ENCODE measurements at regions not wholly inside any gene's neighbourhood (a gene's known extent, or its start where the extent isn't known, plus 50 kb on each side); places are given as distances from the start of the nearest gene placed in this dataset.
"Not testable (repeated sequence)": the region's sequence is repeated elsewhere in the genome, so short reads cannot be mapped to it uniquely, and the experiment has no call there.

DNA sequence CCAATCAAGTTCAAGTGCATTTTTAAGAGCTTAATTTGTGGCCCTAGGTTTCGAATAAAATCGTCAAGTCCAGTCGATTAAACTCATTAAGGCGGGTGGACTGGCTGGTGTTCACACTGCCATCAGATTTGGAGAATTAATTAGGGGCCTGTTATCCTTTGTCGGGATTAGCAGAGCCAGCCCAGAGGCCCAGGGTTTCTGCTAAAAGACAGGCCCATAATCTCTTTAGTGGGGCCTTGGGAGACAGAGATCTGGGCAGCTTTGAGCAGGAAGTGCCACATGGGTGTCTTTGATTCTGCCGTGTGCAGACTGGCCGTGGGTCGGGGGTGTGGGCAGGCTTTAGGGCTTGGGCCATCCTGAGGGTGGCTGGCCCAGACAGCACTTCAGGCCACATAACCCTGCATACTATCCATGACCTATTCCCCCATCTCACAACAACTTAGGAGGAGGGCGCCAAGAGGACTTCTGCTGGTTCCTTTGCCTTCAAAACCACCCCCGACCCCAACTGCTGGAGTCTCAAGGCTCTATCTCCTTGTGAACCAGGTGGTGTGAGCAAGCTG, 94.7 kb downstream of the PLXNA1 start:
- no peak overlapping the region for H3K4me3 ChIP-seq (ENCODE audit: low read length)

DNA sequence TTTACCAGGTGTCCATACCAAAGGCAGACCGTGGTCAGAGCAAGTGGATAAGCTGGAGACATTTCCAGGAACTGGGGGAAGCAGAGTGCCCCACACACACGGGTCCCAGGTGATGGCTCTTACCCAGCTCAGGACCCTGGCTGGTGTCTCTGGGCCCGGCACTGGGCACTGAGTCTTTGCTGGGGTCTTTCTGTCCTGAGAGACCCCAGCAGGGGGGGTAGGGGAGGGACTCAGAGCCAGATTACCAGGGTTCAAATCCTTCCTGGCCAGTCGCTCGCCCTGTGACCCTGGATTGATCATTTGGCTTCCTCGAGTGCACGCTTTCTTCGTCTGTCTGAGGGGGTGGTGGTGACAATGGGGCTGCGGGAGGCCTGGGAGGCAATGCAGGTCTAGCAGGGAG, 95.7 kb downstream of the PLXNA1 start:
- no peak for DNase-seq
- Histone ChIP-seq H3K27ac (ENCODE audit: low read length) (no peak overlapping the region), H3K9me3 (replicated peaks; ENCODE audit: control insufficient read depth, low read depth, low read length) (no peaks in the 10 kb centered on the region), H3K4me1 (ENCODE audit: control insufficient read depth, insufficient read depth, low read length) (peaks cover 9% of the 10 kb centered on the region), H3K36me3 (ENCODE audit: control insufficient read depth, insufficient read depth, low read length) (no peaks in the 10 kb centered on the region), H3K27me3 (ENCODE audit: control insufficient read depth, insufficient read depth, low read length) (peaks cover 9% of the 10 kb centered on the region), H3K4me3 (ENCODE audit: low read length) (no peak overlapping the region)
- 89% methylated on average over 9 of the region's 9 CpGs for WGBS (ENCODE audit: insufficient coverage)

More for the DNA sequence above, 94.7 kb downstream of the PLXNA1 start:
- Histone ChIP-seq H3K27me3 (ENCODE audit: control insufficient read depth, insufficient read depth, low read length) (peaks cover 9% of the 10 kb centered on the region), H3K36me3 (ENCODE audit: control insufficient read depth, insufficient read depth, low read length) (no peaks in the 10 kb centered on the region), H3K4me1 (ENCODE audit: control insufficient read depth, insufficient read depth, low read length) (peaks cover 19% of the 10 kb centered on the region), H3K9me3 (replicated peaks; ENCODE audit: control insufficient read depth, low read depth, low read length) (no peaks in the 10 kb centered on the region), H3K27ac (ENCODE audit: low read length) (no peak overlapping the region)
- 88% methylated on average over 5 of the region's 10 CpGs for WGBS (ENCODE audit: insufficient coverage)
- no peak for DNase-seq

DNA sequence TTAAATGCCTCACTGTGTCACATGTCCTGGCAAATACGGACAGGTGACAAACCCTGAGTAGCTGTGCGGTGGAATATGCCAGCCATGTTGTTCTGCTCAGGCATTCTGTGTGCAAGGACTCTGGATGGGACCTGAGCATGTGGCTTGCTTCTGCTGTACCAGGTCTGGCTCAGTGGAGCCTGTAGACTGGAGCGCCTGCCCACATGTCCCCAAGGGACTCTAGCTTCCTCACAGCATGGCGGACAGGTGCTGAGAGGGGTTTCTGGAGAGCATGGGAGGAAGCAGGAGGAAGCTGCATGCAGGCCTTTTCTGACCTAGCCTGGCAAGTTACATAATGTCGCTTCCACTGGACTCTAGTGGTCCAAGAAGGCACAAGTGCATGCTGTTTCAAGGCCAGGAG, 96.3 kb downstream of the PLXNA1 start:
- WGBS (ENCODE audit: insufficient coverage) = 91% methylated on average over 5 of the region's 5 CpGs
- Histone ChIP-seq H3K9me3 (replicated peaks; ENCODE audit: control insufficient read depth, low read depth, low read length) (no peaks in the 10 kb centered on the region), H3K27ac (ENCODE audit: low read length) (no peak overlapping the region), H3K27me3 (ENCODE audit: control insufficient read depth, insufficient read depth, low read length) (peaks cover 9% of the 10 kb centered on the region), H3K4me3 (ENCODE audit: low read length) (no peak overlapping the region), H3K4me1 (ENCODE audit: control insufficient read depth, insufficient read depth, low read length) (peaks cover 3% of the 10 kb centered on the region), H3K36me3 (ENCODE audit: control insufficient read depth, insufficient read depth, low read length) (no peaks in the 10 kb centered on the region)
- DNase-seq = no peak

DNA sequence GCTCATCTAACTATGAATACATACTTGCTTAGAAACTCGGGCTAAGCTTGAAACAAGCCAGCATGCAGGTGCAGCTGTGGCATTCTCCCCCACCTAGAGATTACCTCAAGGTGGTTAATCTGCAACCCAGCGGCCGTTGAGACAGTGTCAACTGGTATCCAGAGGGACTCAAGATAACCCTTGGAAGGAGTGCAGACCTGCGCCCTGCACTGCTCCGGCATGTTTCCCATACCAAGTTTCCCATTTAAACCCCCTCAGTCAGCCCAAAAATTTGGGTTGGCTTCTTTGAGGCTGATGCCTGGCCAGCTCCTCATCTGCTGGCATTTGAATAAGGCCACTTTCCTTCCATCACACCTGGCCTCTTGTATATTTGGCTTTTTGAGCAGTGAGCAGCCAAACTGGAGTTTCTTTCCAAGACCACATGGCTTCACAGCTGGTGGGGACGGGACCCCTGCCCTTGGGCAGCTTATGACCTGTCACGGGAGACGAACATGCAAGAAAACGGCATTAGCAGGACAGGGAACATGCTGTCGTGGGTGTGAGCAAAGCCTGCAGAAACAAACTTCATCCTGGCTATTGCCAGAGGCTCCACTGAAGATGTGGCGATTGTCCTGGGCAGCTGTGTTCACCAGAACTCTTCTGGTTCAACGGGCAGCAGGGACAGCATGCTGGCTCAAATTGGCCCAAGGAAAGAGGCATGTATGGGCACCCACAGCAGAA, 98.2 kb downstream of the PLXNA1 start:
- Histone ChIP-seq H3K36me3 (ENCODE audit: control insufficient read depth, insufficient read depth, low read length) (no peaks in the 10 kb centered on the region), H3K4me3 (ENCODE audit: low read length) (no peak overlapping the region), H3K27me3 (ENCODE audit: control insufficient read depth, insufficient read depth, low read length) (peaks cover 13% of the 10 kb centered on the region), H3K9me3 (replicated peaks; ENCODE audit: control insufficient read depth, low read depth, low read length) (no peaks in the 10 kb centered on the region), H3K4me1 (ENCODE audit: control insufficient read depth, insufficient read depth, low read length) (no peaks in the 10 kb centered on the region), H3K27ac (ENCODE audit: low read length) (no peak overlapping the region)
- WGBS (ENCODE audit: insufficient coverage) = 83% methylated on average over 9 of the region's 12 CpGs
- DNase-seq = no peak

DNA sequence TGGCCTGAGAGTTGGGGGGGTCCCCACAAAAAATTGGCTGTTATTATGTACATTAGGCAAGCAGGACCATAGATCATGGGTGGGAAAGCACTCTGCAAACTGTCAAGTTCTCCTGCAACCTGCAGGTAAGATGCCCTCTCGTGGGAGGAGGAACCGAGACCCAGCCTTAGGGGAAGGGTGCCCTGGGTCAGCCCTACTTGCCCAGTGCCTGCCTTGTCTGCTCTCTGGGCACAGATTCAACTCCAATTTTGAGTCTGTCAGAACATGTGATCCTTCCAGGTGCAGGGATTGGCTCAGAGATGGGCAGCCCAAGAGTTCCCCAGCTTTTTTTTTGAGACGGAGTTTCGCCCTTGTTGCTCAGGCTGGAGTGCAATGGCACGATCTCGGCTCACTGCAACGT, 99.2 kb downstream of the PLXNA1 start:
- Histone ChIP-seq H3K27me3 (ENCODE audit: control insufficient read depth, insufficient read depth, low read length) (peaks cover 13% of the 10 kb centered on the region), H3K27ac (ENCODE audit: low read length) (no peak overlapping the region), H3K36me3 (ENCODE audit: control insufficient read depth, insufficient read depth, low read length) (no peaks in the 10 kb centered on the region), H3K4me1 (ENCODE audit: control insufficient read depth, insufficient read depth, low read length) (no peaks in the 10 kb centered on the region), H3K4me3 (ENCODE audit: low read length) (no peak overlapping the region), H3K9me3 (replicated peaks; ENCODE audit: control insufficient read depth, low read depth, low read length) (no peaks in the 10 kb centered on the region)
- 91% methylated on average over 7 of the region's 7 CpGs for WGBS (ENCODE audit: insufficient coverage)
- DNase-seq = no peak

DNA sequence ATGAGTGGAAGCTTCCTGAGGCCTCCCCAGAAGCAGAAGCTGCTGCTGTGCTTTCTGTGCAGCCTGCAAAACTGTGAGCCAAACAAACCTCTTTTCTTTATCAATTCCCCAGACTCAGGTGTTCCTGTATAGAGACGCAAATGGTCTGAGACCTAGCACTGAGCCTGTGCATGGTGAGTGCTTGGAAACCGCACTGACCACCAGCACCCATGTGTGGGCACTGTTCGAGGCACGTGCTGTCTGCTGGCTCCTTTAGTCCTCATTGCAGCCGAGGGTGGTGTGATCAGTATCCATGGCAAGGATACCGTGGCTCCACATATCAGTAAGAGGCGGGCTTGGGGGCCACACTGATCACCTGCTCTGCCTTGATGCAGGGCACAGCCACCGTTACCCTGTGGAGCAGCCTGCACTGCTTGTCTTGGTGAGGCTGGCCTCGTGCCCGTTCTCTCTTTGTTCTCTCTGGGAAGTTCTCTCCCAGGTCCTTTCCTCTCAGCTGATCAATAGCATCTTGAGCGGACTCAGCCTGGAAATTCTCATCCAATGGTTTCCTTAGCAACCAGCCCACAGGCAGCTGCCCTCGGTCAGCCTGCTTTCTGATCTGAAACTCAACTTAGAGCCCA, 101.0 kb downstream of the PLXNA1 start:
- H3K27me3 ChIP-seq (ENCODE audit: control insufficient read depth, insufficient read depth, low read length) = peaks cover 14% of the 10 kb centered on the region
- no peak overlapping the region for H3K27ac ChIP-seq (ENCODE audit: low read length)
- peaks cover 5% of the 10 kb centered on the region for H3K4me1 ChIP-seq (ENCODE audit: control insufficient read depth, insufficient read depth, low read length)
- no peak overlapping the region for H3K4me3 ChIP-seq (ENCODE audit: low read length)
- no peak for DNase-seq
- WGBS (ENCODE audit: insufficient coverage) = 69% methylated on average over 11 of the region's 12 CpGs
- no peaks in the 10 kb centered on the region for H3K9me3 ChIP-seq (replicated peaks; ENCODE audit: control insufficient read depth, low read depth, low read length)
- no peaks in the 10 kb centered on the region for H3K36me3 ChIP-seq (ENCODE audit: control insufficient read depth, insufficient read depth, low read length)

DNA sequence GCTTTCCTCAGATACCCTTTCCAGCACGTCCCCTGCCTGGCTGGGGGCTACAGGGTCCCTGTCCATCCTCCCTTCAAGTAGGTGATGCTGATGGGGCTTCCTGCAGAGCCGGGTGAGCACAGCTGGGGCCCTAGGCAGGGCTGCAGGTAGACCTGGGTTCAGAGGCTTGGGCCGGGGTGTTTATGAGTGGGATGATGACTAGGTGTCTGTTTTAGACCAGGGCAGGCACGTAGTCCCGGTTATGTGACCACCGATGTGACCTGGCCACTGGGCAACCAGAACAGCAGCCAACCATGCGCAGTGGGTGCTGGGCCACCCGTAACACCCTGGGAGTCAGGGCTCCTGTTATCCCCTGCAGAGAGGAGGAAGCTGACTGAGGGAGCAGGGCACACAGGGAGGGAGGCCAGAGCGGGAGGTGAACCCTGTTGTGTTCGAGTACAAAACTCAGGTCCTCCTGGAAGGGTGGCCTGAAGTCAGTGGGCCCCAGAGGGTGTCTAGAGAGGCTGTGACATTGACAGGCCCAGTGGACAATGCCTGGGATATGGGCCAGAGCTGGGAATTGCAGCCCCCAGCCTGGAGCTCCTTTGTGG, 101.6 kb downstream of the PLXNA1 start:
- no peak overlapping the region for H3K4me3 ChIP-seq (ENCODE audit: low read length)
- 87% methylated on average over 8 of the region's 10 CpGs for WGBS (ENCODE audit: insufficient coverage)
- peaks cover 10% of the 10 kb centered on the region for H3K4me1 ChIP-seq (ENCODE audit: control insufficient read depth, insufficient read depth, low read length)
- H3K9me3 ChIP-seq (replicated peaks; ENCODE audit: control insufficient read depth, low read depth, low read length) = no peaks in the 10 kb centered on the region
- H3K36me3 ChIP-seq (ENCODE audit: control insufficient read depth, insufficient read depth, low read length) = no peaks in the 10 kb centered on the region
- no peak overlapping the region for H3K27ac ChIP-seq (ENCODE audit: low read length)
- peaks cover 14% of the 10 kb centered on the region for H3K27me3 ChIP-seq (ENCODE audit: control insufficient read depth, insufficient read depth, low read length)
- DNase-seq = no peak

DNA sequence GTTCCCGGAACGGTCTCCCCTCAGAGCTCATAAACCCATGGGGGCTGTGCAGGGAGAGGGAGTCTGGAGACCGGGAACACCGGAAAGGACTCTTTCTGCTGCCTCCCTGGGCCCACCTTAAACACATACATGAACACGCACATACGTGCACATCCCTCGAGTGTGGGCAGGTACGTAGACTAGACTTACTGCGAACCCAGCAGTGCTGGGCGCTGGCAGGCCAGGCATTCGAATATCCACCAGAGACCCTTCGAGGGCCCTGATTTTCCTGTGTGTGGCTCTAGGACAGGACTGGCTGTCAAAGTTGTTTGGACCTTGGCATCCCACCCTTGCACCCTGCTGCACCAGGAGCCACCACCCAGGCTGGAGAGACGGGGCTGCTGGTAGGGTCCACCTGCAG, 102.7 kb downstream of the PLXNA1 start:
- Histone ChIP-seq H3K4me3 (ENCODE audit: low read length) (no peak overlapping the region), H3K27me3 (ENCODE audit: control insufficient read depth, insufficient read depth, low read length) (peaks cover 14% of the 10 kb centered on the region), H3K36me3 (ENCODE audit: control insufficient read depth, insufficient read depth, low read length) (no peaks in the 10 kb centered on the region), H3K4me1 (ENCODE audit: control insufficient read depth, insufficient read depth, low read length) (peaks cover 20% of the 10 kb centered on the region), H3K9me3 (replicated peaks; ENCODE audit: control insufficient read depth, low read depth, low read length) (no peaks in the 10 kb centered on the region), H3K27ac (ENCODE audit: low read length) (no peak overlapping the region)
- WGBS (ENCODE audit: insufficient coverage) = 92% methylated on average over 8 of the region's 13 CpGs
- no peak for DNase-seq

DNA sequence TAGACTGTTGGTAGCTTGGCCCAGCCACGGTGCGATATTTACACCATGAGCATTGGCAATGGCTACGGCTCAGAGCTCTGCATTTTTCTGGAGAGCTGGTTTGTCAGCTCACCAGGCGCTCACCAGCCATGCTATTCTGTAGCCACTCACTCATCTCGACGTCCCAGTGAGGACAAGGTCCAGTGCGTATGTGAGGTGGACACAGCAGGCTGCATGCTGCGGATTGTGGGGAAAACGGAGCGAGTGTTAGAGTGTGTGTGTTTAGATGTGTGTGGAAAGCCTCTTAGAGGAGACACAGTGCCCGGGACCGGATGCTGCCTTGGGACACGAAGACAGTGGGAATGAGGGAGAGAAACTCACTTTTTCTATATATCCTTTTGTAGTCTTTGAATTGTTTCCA, 103.7 kb downstream of the PLXNA1 start:
- peaks cover 20% of the 10 kb centered on the region for H3K4me1 ChIP-seq (ENCODE audit: control insufficient read depth, insufficient read depth, low read length)
- DNase-seq; H3K27ac ChIP-seq (ENCODE audit: low read length); H3K36me3 ChIP-seq (ENCODE audit: control insufficient read depth, insufficient read depth, low read length); H3K27me3 ChIP-seq (ENCODE audit: control insufficient read depth, insufficient read depth, low read length); H3K9me3 ChIP-seq (replicated peaks; ENCODE audit: control insufficient read depth, low read depth, low read length); H3K4me3 ChIP-seq (ENCODE audit: low read length): not testable (repeated sequence)
- WGBS (ENCODE audit: insufficient coverage) = 100% methylated on average over 4 of the region's 13 CpGs

DNA sequence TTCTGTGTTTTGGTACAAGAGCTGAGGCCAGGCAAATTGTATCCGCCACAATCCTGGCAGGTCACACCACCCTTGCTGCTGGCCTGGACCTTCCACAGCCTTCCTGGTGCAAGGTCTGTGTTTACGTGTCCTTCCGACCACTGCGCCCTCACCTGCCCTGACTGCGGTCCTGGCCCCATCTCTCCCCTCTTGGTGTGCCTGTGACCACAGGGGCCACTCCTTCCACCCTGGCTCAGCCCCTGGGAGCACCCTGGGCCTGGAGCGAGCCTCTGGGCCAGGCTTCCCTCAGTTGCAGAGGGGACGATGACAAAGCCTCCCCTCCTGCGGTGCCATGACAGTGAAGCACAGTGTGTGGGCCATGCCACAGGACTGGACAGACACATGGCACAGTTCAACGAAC, 104.5 kb downstream of the PLXNA1 start:
- no peak for DNase-seq
- no peaks in the 10 kb centered on the region for H3K9me3 ChIP-seq (replicated peaks; ENCODE audit: control insufficient read depth, low read depth, low read length)
- no peaks in the 10 kb centered on the region for H3K36me3 ChIP-seq (ENCODE audit: control insufficient read depth, insufficient read depth, low read length)
- 93% methylated on average over 8 of the region's 9 CpGs for WGBS (ENCODE audit: insufficient coverage)
- peaks cover 20% of the 10 kb centered on the region for H3K4me1 ChIP-seq (ENCODE audit: control insufficient read depth, insufficient read depth, low read length)
- no peak overlapping the region for H3K4me3 ChIP-seq (ENCODE audit: low read length)
- peaks cover 6% of the 10 kb centered on the region for H3K27me3 ChIP-seq (ENCODE audit: control insufficient read depth, insufficient read depth, low read length)
- no peak overlapping the region for H3K27ac ChIP-seq (ENCODE audit: low read length)

All from muscle of leg (tissue), 3 donors.